ENCODE measurements at regions not wholly inside any gene's neighbourhood (a gene's known extent, or its start where the extent isn't known, plus 50 kb on each side); places are given as distances from the start of the nearest gene placed in this dataset.

GRCh38 chr10:26624006-26624405 lies 73.5 kb upstream of the PDSS1 start:
- TF ChIP-seq SMAD5 (IDR thresholded peaks at IDR 0.05; ENCODE audit: low read depth): no peak
- TF ChIP-seq ATF3 (IDR thresholded peaks at IDR 0.05; ENCODE audit: borderline replicate concordance, extremely low read depth, low read depth, low read length): no peak
- TF ChIP-seq SUZ12 (IDR thresholded peaks at IDR 0.05; ENCODE audit: unreplicated experiment): no peak

All from GM12878 (cell line).